ENCODE measurements at regions not wholly inside any gene's neighbourhood (a gene's known extent, or its start where the extent isn't known, plus 50 kb on each side); places are given as distances from the start of the nearest gene placed in this dataset.

GRCh38 chr19:30924069-30924636 lies 425.1 kb downstream of the TSHZ3 start:
- no peak overlapping the region for H3K4me3 ChIP-seq
- no peaks in the 10 kb centered on the region for H3K36me3 ChIP-seq
- DNase-seq = no peak
- H3K27me3 ChIP-seq = peaks cover 15% of the 10 kb centered on the region
- H3K9me3 ChIP-seq = peaks cover 5% of the 10 kb centered on the region; the same call in 1 of the 2 replicates

- Histone ChIP-seq H3K9me3 (peaks cover 2% of the 10 kb centered on the region; the same call in 1 of the 2 replicates), H3K4me3 (no peak overlapping the region), H3K36me3 (no peaks in the 10 kb centered on the region), H3K27me3 (peaks cover 15% of the 10 kb centered on the region)
- DNase-seq = no peak
Measured at GRCh38 chr19:30923621-30924020, 425.6 kb downstream of the TSHZ3 start.

GRCh38 chr19:30923096-30923495 lies 426.1 kb downstream of the TSHZ3 start:
- no peak for DNase-seq
- Histone ChIP-seq H3K27me3 (peaks cover 15% of the 10 kb centered on the region), H3K4me3 (no peak overlapping the region), H3K36me3 (no peaks in the 10 kb centered on the region), H3K9me3 (no peaks in the 10 kb centered on the region)

- Histone ChIP-seq H3K4me3 (no peak overlapping the region), H3K36me3 (no peaks in the 10 kb centered on the region), H3K9me3 (no peaks in the 10 kb centered on the region), H3K27me3 (peaks cover 13% of the 10 kb centered on the region)
- no peak for DNase-seq
Measured at GRCh38 chr19:30920222-30920621, 429.0 kb downstream of the TSHZ3 start.

- DNase-seq = no peak
- H3K36me3 ChIP-seq = no peaks in the 10 kb centered on the region
- H3K9me3 ChIP-seq = no peaks in the 10 kb centered on the region
- no peak overlapping the region for H3K4me3 ChIP-seq
- peaks cover 13% of the 10 kb centered on the region for H3K27me3 ChIP-seq
Measured at GRCh38 chr19:30919737-30920136, 429.5 kb downstream of the TSHZ3 start.

- no peaks in the 10 kb centered on the region; the same call in 1 of the 2 replicates for H3K27me3 ChIP-seq
- H3K4me3 ChIP-seq = no peak overlapping the region
- no peak for DNase-seq
- H3K36me3 ChIP-seq = no peaks in the 10 kb centered on the region
- no peaks in the 10 kb centered on the region for H3K9me3 ChIP-seq
Measured at GRCh38 chr19:30916238-30916637, 433.0 kb downstream of the TSHZ3 start.

- H3K27me3 ChIP-seq = no peaks in the 10 kb centered on the region
- no peaks in the 10 kb centered on the region for H3K9me3 ChIP-seq
- no peak for DNase-seq
- no peaks in the 10 kb centered on the region for H3K36me3 ChIP-seq
- no peak overlapping the region for H3K4me3 ChIP-seq
Measured at GRCh38 chr19:30911491-30911890, 437.7 kb downstream of the TSHZ3 start.

GRCh38 chr19:30910485-30911240 lies 438.6 kb downstream of the TSHZ3 start:
- no peak for DNase-seq
- Histone ChIP-seq H3K36me3 (no peaks in the 10 kb centered on the region), H3K9me3 (no peaks in the 10 kb centered on the region), H3K27me3 (no peaks in the 10 kb centered on the region), H3K4me3 (no peak overlapping the region)

- DNase-seq = no peak
- Histone ChIP-seq H3K27me3 (no peaks in the 10 kb centered on the region), H3K9me3 (no peaks in the 10 kb centered on the region), H3K4me3 (no peak overlapping the region), H3K36me3 (no peaks in the 10 kb centered on the region)
Measured at GRCh38 chr19:30909216-30909615, 440.0 kb downstream of the TSHZ3 start.

- H3K27me3 ChIP-seq = no peaks in the 10 kb centered on the region
- no peaks in the 10 kb centered on the region for H3K9me3 ChIP-seq
- DNase-seq = no peak
- no peaks in the 10 kb centered on the region for H3K36me3 ChIP-seq
- no peak overlapping the region for H3K4me3 ChIP-seq
Measured at GRCh38 chr19:30908262-30908771, 440.9 kb downstream of the TSHZ3 start.

- Histone ChIP-seq H3K9me3 (no peaks in the 10 kb centered on the region), H3K4me3 (no peak overlapping the region), H3K36me3 (no peaks in the 10 kb centered on the region), H3K27me3 (no peaks in the 10 kb centered on the region)
- no peak for DNase-seq
Measured at GRCh38 chr19:30906871-30907270, 442.4 kb downstream of the TSHZ3 start.

- Histone ChIP-seq H3K4me3 (no peak overlapping the region), H3K27me3 (no peaks in the 10 kb centered on the region; the same call in 1 of the 2 replicates), H3K36me3 (no peaks in the 10 kb centered on the region), H3K9me3 (no peaks in the 10 kb centered on the region)
- no peak for DNase-seq
Measured at GRCh38 chr19:30900051-30900450, 449.2 kb downstream of the TSHZ3 start.

GRCh38 chr19:30898353-30899103 lies 450.7 kb downstream of the TSHZ3 start:
- H3K4me3 ChIP-seq = no peak overlapping the region
- H3K36me3 ChIP-seq = no peaks in the 10 kb centered on the region
- peaks cover 4% of the 10 kb centered on the region for H3K27me3 ChIP-seq
- no peak for DNase-seq
- no peaks in the 10 kb centered on the region for H3K9me3 ChIP-seq

- no peak for DNase-seq
- Histone ChIP-seq H3K4me3 (no peak overlapping the region), H3K36me3 (no peaks in the 10 kb centered on the region), H3K9me3 (no peaks in the 10 kb centered on the region), H3K27me3 (peaks cover 4% of the 10 kb centered on the region)
Measured at GRCh38 chr19:30897553-30897952, 451.7 kb downstream of the TSHZ3 start.

- H3K36me3 ChIP-seq = no peaks in the 10 kb centered on the region
- peaks cover 4% of the 10 kb centered on the region for H3K27me3 ChIP-seq
- no peak for DNase-seq
- no peaks in the 10 kb centered on the region for H3K9me3 ChIP-seq
- H3K4me3 ChIP-seq = no peak overlapping the region
Measured at GRCh38 chr19:30897034-30897433, 452.2 kb downstream of the TSHZ3 start.

- Histone ChIP-seq H3K27me3 (peaks cover 4% of the 10 kb centered on the region), H3K4me3 (no peak overlapping the region), H3K36me3 (no peaks in the 10 kb centered on the region), H3K9me3 (no peaks in the 10 kb centered on the region)
- DNase-seq = no peak
Measured at GRCh38 chr19:30896554-30896953, 452.7 kb downstream of the TSHZ3 start.

- Histone ChIP-seq H3K9me3 (no peaks in the 10 kb centered on the region), H3K36me3 (no peaks in the 10 kb centered on the region), H3K4me3 (no peak overlapping the region), H3K27me3 (peaks cover 4% of the 10 kb centered on the region)
- DNase-seq = no peak
Measured at GRCh38 chr19:30895946-30896345, 453.3 kb downstream of the TSHZ3 start.
